ENCODE measurements at regions not wholly inside any gene's neighbourhood (a gene's known extent, or its start where the extent isn't known, plus 50 kb on each side); places are given as distances from the start of the nearest gene placed in this dataset.

DNA sequence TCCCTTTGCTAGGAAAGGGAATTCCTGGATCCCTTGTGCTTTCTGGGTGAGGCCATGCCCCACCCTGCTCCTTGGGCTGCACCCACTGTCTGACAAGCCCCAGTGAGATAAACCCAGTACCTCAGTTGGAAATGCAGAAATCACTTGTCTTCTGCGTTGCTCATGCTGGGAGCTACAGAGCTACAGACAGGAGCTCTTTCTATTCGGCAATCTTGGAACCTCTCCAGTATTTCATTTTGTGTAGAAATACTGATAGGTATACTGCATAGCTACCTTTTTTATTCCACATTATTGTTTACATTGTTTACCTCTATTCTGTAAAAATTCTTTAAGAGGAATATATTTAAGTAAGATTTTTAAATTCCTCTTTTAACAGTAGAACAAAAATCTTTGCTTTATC lies 302.5 kb upstream of the SLITRK5 start:
- TF ChIP-seq, protein P1, sequence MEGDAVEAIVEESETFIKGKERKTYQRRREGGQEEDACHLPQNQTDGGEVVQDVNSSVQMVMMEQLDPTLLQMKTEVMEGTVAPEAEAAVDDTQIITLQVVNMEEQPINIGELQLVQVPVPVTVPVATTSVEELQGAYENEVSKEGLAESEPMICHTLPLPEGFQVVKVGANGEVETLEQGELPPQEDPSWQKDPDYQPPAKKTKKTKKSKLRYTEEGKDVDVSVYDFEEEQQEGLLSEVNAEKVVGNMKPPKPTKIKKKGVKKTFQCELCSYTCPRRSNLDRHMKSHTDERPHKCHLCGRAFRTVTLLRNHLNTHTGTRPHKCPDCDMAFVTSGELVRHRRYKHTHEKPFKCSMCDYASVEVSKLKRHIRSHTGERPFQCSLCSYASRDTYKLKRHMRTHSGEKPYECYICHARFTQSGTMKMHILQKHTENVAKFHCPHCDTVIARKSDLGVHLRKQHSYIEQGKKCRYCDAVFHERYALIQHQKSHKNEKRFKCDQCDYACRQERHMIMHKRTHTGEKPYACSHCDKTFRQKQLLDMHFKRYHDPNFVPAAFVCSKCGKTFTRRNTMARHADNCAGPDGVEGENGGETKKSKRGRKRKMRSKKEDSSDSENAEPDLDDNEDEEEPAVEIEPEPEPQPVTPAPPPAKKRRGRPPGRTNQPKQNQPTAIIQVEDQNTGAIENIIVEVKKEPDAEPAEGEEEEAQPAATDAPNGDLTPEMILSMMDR (IDR thresholded peaks at IDR 0.05), result no peak
- TF ChIP-seq, protein P2, sequence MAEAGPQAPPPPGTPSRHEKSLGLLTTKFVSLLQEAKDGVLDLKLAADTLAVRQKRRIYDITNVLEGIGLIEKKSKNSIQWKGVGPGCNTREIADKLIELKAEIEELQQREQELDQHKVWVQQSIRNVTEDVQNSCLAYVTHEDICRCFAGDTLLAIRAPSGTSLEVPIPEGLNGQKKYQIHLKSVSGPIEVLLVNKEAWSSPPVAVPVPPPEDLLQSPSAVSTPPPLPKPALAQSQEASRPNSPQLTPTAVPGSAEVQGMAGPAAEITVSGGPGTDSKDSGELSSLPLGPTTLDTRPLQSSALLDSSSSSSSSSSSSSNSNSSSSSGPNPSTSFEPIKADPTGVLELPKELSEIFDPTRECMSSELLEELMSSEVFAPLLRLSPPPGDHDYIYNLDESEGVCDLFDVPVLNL (CRISPR knock-in tag; IDR thresholded peaks at IDR 0.05; ENCODE audit: borderline replicate concordance, low read depth), result no peak
- TF ChIP-seq, protein P3, sequence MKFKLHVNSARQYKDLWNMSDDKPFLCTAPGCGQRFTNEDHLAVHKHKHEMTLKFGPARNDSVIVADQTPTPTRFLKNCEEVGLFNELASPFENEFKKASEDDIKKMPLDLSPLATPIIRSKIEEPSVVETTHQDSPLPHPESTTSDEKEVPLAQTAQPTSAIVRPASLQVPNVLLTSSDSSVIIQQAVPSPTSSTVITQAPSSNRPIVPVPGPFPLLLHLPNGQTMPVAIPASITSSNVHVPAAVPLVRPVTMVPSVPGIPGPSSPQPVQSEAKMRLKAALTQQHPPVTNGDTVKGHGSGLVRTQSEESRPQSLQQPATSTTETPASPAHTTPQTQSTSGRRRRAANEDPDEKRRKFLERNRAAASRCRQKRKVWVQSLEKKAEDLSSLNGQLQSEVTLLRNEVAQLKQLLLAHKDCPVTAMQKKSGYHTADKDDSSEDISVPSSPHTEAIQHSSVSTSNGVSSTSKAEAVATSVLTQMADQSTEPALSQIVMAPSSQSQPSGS (CRISPR knock-in tag; IDR thresholded peaks at IDR 0.05; ENCODE audit: borderline replicate concordance, low read depth), result no peak
- TF ChIP-seq, protein P4, sequence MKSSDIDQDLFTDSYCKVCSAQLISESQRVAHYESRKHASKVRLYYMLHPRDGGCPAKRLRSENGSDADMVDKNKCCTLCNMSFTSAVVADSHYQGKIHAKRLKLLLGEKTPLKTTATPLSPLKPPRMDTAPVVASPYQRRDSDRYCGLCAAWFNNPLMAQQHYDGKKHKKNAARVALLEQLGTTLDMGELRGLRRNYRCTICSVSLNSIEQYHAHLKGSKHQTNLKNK (CRISPR knock-in tag; IDR thresholded peaks at IDR 0.05), result no peak

Data from WTC11 (cell line).